Peyer's patch (tissue), 4 donors: ENCODE measurements at regions not wholly inside any gene's neighbourhood (a gene's known extent, or its start where the extent isn't known, plus 50 kb on each side); places are given as distances from the start of the nearest gene placed in this dataset.

Source experiments
- DNase-seq, 3 donors: peaks; one replicate each; pipeline ENCODE4 v3.0.0-alpha.2; 2017 to 2019
- H3K27ac ChIP-seq, 4 donors: fragments of 200-600 bp; sonication (generic); one replicate each; pipeline ENCODE4 v1.5.1; 2016 to 2019
- H3K27me3 ChIP-seq, 2 donors: fragments of 200-600 bp; sonication (generic); one replicate each; pipeline ENCODE4 v1.5.1; 2019
- H3K36me3 ChIP-seq, 3 donors: fragments of 200-600 bp; sonication (generic); one replicate each; pipeline ENCODE4 v1.5.1; 2016 to 2019
- H3K4me1 ChIP-seq, 4 donors: fragments of 200-600 bp; sonication (generic); one replicate each; pipeline ENCODE4 v1.5.1; 2016 to 2019
- H3K4me3 ChIP-seq, 4 donors: fragments of 200-600 bp; sonication (generic); 1 replicate in 3 of 4; 2 replicates in 1 of 4; pipeline ENCODE4 v1.5.1; 2016 to 2019; ENCODE audit warnings: mild to moderate bottlenecking in 1 of 4
- H3K9me3 ChIP-seq, 4 donors: fragments of 200-600 bp; sonication (generic); one replicate each; pipeline ENCODE4 v1.5.1; 2016 to 2019; ENCODE audit warnings: mild to moderate bottlenecking in 1 of 4
- POLR2A ChIP-seq, 2 donors: fragments of 450-650 bp; IDR thresholded peaks; one replicate each; pipeline ENCODE4 v1.5.1; 2017; ENCODE audit warnings: antibody characterized with exemption in 2 of 2, mild to moderate bottlenecking in 2 of 2, moderate library complexity in 2 of 2
- TF ChIP-seq, protein P1 (sequence below), 6 experiments: fragments of 450-650 bp in 4 of 6; fragments of 200-600 bp in 2 of 6; sonication (generic) in 1 of 6; IDR thresholded peaks; one replicate each; pipeline ENCODE4 v1.5.1; 2017 to 2019; ENCODE audit warnings: antibody characterized with exemption in 6 of 6, mild to moderate bottlenecking in 3 of 6, moderate library complexity in 1 of 6

DNA sequence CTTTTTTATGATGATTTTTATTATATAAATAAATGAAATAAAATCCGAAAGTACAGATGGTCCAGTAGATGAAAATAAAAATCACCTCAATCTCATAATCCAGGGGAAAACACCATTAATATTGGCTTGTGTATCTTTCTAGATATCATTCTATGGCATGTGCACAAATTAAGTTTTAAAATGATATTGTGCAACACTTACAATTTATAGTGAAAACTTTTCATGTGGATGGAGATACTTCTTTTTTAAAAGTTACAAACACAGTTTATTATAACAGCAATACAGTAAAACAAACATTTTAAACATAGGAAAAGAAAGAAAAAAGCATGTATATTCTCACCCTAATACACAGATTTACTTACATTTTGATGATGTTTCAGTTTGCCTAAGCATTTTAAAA, 98.9 kb upstream of the RMST start:
- H3K27me3 ChIP-seq, result no peaks in the 10 kb centered on the region
- no peak overlapping the region for H3K4me3 ChIP-seq
- no peak overlapping the region for H3K27ac ChIP-seq
- no peak for DNase-seq
- H3K36me3 ChIP-seq, result no peaks in the 10 kb centered on the region
- no peaks in the 10 kb centered on the region for H3K4me1 ChIP-seq
- no peaks in the 10 kb centered on the region for H3K9me3 ChIP-seq
- TF ChIP-seq POLR2A (IDR thresholded peaks at IDR 0.05), result no peak
- TF ChIP-seq, protein P1, sequence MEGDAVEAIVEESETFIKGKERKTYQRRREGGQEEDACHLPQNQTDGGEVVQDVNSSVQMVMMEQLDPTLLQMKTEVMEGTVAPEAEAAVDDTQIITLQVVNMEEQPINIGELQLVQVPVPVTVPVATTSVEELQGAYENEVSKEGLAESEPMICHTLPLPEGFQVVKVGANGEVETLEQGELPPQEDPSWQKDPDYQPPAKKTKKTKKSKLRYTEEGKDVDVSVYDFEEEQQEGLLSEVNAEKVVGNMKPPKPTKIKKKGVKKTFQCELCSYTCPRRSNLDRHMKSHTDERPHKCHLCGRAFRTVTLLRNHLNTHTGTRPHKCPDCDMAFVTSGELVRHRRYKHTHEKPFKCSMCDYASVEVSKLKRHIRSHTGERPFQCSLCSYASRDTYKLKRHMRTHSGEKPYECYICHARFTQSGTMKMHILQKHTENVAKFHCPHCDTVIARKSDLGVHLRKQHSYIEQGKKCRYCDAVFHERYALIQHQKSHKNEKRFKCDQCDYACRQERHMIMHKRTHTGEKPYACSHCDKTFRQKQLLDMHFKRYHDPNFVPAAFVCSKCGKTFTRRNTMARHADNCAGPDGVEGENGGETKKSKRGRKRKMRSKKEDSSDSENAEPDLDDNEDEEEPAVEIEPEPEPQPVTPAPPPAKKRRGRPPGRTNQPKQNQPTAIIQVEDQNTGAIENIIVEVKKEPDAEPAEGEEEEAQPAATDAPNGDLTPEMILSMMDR (IDR thresholded peaks at IDR 0.05), result no peak

DNA sequence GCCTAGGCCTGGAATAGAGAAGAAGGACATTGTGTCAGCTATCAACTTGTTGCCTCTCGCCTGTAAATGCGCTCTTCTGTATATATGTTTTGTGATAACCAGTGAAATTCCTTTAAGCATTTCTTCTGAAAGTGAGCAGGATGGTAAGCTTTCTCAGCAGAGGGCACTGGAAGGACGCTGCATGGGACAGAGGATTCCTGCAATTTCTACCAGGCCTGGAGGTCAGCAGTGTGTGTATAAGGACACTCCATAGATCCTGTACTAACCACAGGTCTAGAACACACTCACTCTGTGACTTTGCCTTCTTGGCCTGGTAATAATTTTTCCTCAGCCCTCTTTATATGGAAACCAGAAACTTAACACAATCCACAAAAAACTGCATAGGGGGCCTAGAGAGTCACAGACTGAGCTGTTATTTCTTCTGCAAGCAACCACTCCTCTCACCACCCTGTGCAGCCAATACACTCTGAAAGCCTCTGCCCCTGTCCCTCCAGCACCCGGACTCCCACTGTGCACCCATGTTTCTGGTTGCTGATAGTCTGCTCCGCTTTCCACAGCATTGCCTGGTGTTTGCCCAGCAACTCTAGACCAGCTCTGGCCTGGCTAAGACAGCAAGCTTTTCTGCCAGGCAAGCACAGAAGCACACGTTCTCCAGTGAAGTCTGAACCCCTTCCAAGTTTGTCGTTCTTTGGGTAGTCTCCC, 94.0 kb upstream of the RMST start:
- Histone ChIP-seq H3K27ac (no peak overlapping the region), H3K9me3 (no peaks in the 10 kb centered on the region), H3K36me3 (no peaks in the 10 kb centered on the region), H3K27me3 (no peaks in the 10 kb centered on the region), H3K4me3 (no peak overlapping the region), H3K4me1 (no peaks in the 10 kb centered on the region)
- TF ChIP-seq, protein P1 (IDR thresholded peaks at IDR 0.05), result no peak
- no peak for DNase-seq

- H3K27me3 ChIP-seq, result no peaks in the 10 kb centered on the region
- H3K36me3 ChIP-seq, result no peaks in the 10 kb centered on the region
- H3K4me1 ChIP-seq, result no peaks in the 10 kb centered on the region
- no peak overlapping the region for H3K27ac ChIP-seq
- TF ChIP-seq, protein P1 (IDR thresholded peaks at IDR 0.05), result no peak
- TF ChIP-seq POLR2A (IDR thresholded peaks at IDR 0.05), result no peak
- H3K4me3 ChIP-seq, result no peak overlapping the region
- DNase-seq, result no peak
- no peaks in the 10 kb centered on the region for H3K9me3 ChIP-seq
Observed at GRCh38 chr12:97375310-97375709, 87.3 kb upstream of the RMST start.

DNA sequence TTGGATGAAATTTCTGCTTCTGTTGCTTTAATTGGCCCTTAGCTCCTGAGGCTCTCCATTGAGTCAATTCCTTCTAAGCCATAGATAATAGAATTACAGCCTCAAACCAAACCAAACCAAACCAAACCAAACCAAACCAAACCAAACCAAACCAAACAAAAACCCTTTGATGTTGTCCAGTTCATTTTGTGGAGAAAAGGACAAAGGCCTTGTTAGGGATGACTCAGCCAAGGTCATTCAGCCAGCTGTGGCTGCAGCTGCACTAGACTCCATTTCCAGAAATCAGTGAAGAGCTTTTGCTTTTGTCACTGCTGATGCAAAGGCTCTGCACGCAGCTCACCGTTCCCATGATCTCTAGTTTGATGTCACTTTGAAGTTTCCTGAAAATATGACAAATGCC, 82.2 kb upstream of the RMST start:
- no peak for DNase-seq
- no peaks in the 10 kb centered on the region for H3K36me3 ChIP-seq
- no peak for TF ChIP-seq POLR2A (IDR thresholded peaks at IDR 0.05)
- TF ChIP-seq, protein P1 (IDR thresholded peaks at IDR 0.05), result no peak
- no peaks in the 10 kb centered on the region for H3K27me3 ChIP-seq
- H3K27ac ChIP-seq, result no peak overlapping the region
- H3K4me3 ChIP-seq, result no peak overlapping the region
- no peaks in the 10 kb centered on the region for H3K9me3 ChIP-seq
- H3K4me1 ChIP-seq, result no peaks in the 10 kb centered on the region

DNA sequence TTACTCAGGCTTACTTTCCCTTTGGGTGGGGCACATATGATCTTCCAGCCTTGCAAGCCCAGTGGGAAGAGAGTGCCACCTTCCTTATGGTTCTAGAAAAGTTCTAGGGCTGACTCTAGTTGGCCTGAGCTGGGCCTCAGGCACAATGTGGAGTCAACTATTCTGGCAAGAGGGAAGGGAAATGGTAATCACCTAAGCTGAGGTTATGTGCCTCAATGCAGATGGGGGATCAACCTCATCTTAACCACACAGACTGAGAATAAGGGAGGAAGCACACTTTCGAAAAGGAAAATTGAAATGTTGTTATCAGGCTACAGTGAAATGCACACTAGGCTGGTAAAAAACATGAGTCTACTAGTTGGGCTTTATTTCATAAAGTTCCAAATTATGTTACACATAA, 77.5 kb upstream of the RMST start:
- Histone ChIP-seq H3K4me3 (no peak overlapping the region), H3K27ac (no peak overlapping the region), H3K9me3 (no peaks in the 10 kb centered on the region), H3K27me3 (no peaks in the 10 kb centered on the region), H3K4me1 (no peaks in the 10 kb centered on the region), H3K36me3 (no peaks in the 10 kb centered on the region)
- DNase-seq, result no peak
- no peak for TF ChIP-seq POLR2A (IDR thresholded peaks at IDR 0.05)
- TF ChIP-seq, protein P1 (IDR thresholded peaks at IDR 0.05), result no peak

DNA sequence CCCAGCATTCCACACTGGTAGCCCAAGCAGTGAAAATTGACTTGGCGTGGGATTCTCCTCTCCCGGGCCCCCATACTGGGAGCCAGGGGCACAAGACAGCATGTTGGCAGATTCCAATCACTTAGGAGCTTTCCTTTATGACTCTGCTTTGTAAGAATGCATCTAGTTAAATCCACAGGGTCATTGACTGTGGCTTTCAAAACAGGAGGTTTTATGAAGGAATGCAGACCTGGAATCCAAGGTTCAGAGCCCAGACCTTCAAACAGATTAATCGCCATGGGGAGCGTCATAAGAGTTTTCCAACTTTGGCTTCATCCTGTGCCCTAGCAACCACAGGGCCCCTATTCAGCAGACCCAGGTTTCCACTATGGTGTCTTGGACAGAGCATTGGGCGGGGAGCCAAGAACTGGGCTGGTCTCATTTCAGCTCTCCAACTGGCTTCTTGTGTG, 76.4 kb upstream of the RMST start:
- no peak for DNase-seq
- TF ChIP-seq, protein P1 (IDR thresholded peaks at IDR 0.05), result no peak
- no peak for TF ChIP-seq POLR2A (IDR thresholded peaks at IDR 0.05)

More for the DNA sequence above, 76.4 kb upstream of the RMST start:
- no peak overlapping the region for H3K4me3 ChIP-seq
- no peaks in the 10 kb centered on the region for H3K27me3 ChIP-seq
- H3K27ac ChIP-seq, result no peak overlapping the region
- H3K36me3 ChIP-seq, result no peaks in the 10 kb centered on the region
- H3K9me3 ChIP-seq, result no peaks in the 10 kb centered on the region
- no peaks in the 10 kb centered on the region for H3K4me1 ChIP-seq
